ENCODE measurements at regions not wholly inside any gene's neighbourhood (a gene's known extent, or its start where the extent isn't known, plus 50 kb on each side); places are given as distances from the start of the nearest gene placed in this dataset.

DNA sequence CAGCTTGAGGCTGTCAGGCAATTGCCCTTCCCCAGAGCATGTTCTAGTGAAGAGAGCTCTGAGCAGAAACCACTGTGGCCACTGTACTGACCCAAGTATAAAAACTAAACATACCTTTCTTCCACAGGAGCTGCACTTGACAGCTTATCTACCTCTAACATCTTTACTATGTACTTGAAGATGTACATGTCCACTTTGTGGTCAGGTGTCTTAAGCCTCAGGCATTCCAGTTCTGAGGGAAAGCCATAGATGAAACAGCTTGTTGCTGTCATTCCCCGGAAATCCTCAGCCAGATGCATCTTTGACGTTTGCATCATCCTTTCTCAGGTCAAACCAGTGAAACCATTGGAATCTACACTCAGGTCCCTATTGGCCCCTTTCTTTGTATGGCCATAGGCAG, 70.4 kb downstream of the CHRM3 start:
- TF ChIP-seq FOXP2 (optimal IDR thresholded peaks at IDR 0.05; ENCODE audit: control extremely low read depth, extremely low read length, insufficient read depth) (no peak), EZH2 (IDR thresholded peaks at IDR 0.05) (no peak), POLR2AphosphoS5 (IDR thresholded peaks at IDR 0.05; ENCODE audit: borderline replicate concordance, low read depth, low read length) (no peak)

All from SK-N-MC (cell line).